Endometrium (tissue), 2 donors: ENCODE measurements at regions not wholly inside any gene's neighbourhood (a gene's known extent, or its start where the extent isn't known, plus 50 kb on each side); places are given as distances from the start of the nearest gene placed in this dataset.

Experiments used
- FAIRE-seq: peaks from 2 replicates; lab custom pipeline; 2012; peaks lifted over from hg19 to GRCh38; lab: Jason Lieb, UNC
- donor health status: control.
- donor health status: control.

DNA sequence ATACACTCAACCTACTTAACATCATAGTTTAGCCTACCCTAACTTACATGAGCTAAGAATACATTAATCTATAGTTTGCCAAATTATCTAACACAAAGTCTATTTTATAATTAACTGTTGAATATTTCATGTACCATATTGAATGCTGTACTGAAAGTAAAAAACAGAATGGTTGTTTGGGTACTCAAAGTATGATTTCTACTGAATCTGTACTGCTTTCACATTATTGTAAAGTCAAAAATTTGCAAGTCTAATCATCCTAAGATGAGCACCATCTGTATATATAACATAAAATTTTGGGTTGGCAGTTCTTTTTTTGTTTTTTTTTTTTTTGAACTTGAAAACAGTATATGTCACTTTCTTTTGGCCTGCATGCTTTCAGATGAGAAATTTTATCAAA, 1212.6 kb downstream of the SLITRK5 start:
- no peak for FAIRE-seq

DNA sequence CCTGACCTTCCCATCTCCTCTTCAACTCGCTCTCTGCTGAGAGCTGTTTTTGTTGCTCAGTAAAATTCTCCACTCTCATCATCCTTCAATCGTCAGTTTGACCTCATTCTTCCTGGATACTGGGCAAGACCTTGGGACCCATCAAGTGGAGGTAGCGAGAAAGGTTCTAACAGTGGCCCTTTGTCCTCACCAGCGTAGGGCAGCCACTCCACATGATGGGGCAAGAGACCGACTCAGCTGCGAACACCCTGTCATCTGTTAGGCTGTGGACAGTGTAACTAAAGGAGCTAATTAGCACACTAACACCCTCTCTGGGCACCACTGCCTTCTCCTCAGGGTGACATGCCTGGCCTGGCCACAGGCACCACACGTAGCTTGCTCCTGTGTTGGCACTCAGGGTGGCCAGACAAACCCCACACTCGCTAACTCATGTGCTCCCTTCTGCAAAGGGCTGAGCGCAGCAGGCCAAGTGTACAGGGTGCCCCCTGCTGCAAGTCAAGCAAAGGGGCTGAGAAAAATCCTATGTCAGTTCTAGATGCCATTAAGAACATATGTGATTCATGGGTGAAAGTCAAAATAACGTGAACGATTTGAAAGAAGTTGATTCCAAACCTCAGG, 1216.0 kb downstream of the SLITRK5 start:
- no peak for FAIRE-seq

DNA sequence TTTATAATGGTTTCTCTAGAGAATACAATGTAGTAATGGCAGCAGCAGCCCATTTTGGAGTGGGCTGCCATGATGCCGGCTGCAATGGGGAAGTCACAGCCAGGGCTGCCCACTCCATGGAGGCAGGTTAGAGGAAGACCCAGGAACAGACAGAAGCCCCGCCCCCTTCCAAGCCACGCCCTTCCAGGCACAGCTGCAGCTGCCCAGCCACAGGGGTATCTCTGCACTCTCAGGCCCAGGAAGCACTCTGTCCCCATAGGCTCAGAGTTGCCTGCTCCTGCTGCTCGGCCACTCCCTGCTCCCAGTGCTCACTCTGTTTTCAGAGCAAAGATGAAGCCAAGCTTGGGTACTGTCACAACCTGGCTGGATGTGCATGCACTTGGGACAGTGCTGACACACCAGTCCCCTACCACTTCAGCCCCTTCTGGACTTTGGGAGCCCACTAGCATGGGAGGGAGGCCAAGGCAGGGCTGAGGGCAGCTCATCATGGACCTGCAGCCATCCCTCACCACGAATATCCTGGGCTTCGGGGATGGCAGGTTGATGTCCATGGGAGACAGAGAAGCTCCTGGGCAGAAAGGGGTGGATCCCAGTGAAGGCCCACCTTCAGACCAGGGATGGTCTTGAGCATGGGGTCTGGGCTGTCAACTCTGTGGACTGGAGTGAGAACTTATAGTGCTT, 1224.2 kb downstream of the SLITRK5 start:
- FAIRE-seq: no peak

DNA sequence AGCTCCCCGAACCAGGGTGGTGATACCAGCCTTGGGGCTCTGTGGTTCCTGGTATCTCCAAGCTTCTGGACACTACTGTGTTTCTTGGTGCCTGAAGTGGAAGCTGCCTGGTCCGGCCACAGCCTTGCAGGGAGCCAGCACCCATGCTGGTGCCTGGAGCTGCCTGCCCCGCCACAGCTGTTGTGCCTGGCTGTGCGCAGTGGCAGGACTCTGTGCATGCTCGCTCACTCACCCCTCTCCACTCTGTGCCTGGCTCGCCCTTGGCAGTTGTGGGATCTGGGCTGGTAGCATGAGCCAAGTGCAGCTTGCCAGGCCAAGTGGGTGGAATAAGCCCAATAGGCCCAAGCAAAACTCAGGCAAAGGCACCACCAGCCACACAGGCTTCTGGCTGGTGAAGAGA, 1225.3 kb downstream of the SLITRK5 start:
- FAIRE-seq: no peak

DNA sequence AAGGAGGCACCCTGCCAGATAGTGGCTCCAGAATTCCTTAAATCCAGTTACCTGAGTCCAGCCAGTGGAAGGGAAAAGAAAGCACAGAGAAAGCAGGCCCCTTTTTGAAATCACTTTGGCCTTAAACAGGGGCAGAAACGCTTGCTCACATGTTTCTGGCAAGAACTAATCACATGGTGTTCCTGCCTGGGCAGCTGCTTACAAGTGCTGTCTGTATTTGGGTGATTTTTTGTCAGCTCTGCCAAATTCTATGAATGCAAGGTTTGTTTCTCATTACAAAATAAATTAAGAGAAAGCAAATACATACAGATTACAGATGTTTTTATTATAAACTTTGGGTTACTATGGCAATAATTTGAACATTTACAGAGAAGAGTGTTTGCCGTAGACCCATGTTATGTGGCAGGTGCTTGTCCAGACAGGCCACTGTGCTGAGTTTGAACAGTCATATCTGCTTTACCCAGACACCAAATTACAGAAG, 1237.8 kb downstream of the SLITRK5 start:
- FAIRE-seq: no peak

DNA sequence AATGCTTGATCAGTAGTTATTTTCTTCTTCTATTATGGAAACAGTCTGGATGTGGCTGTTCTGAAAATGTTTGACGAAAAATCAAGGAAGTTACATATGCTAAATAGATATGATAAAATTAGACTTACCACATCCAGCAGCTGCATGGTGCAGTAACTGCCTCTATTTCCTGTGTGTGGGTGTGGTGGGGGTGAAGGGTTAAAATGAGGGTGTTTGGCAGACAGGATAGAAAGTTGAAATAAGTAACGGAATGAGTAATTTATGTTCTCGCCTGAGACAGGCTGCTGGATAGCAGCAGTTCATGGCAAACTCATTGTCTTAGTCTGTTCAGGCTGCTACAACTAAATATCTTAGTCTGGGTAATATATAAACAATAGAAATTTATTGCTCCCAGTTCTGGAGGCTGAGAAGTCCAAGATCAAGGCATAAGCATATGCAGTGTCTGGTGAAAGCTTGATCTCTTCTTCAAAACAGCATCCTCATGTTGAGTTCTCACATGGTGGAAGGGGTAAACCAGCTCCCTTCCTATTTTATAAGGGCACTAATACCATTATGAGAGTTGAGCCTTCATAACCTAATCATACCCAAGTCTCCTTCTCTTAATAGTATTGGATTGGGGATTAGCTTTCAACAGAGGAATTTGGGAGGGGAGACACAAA, 1248.9 kb downstream of the SLITRK5 start:
- FAIRE-seq: no peak

DNA sequence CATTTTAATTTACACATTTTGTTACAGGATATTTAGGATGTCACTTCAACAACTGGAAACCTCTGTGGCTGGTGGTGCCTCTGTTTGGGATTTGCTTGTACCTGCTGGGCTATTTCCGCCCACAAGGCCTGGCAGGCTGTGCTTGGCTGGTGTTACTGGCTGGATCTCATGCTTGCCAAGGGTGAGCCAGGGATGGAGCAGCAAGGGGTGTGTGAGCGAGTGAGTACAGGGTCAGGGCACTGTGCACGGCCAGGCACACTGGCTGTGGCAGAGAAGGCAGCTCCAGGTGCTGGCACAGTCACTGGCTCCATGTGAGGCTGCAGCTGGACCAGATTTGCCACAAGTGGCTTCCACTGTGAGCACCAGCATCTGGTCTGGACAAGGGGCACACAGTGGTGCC, 1254.8 kb downstream of the SLITRK5 start:
- no peak for FAIRE-seq

DNA sequence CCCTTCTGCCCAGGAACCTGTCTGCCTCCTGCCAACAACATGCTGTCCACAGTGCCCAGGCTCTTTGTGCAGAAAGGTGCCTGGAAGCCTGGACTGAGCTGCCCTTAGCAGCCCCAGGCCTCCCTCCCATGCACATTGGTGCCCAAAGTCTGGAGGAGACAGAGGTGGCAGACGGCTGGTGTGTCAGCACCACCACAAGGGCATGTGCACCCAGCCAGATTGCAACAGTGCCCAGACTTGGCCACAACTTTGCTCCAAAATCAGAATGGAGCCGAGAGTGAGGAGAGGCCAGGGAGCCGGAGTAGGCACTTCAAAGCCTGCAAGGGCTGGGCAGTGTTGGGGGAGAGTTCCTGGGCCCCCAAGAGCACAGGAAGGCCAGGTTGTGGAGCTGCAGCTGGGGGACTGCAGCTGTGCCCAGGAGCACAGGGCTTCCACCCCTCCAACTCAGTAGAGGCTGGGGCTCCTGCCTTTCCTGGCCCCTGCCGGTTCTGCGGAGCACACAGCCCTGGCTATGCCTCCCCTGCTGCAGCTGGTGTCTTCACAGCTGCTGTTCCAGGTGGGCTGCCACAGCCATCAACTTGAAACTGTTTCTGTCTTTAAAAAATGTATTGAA, 1255.8 kb downstream of the SLITRK5 start:
- FAIRE-seq: no peak

DNA sequence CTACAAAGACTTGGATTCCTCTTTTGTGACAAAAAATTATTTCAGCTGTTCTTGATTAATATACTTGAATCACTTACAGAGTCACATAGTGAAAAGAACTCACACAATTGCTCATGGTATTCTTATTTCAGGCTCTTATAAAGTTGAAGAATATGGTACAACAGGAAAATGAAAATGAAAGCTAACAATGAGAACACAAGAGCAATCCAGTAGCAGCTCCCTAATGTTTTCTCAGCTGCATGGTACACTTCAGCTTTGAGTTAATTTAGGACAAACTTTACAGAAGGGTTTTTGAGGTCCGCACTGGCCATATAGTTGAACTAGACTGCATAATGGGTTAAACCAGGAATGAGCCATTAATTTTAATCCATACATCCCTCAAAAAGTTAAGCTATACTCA, 1261.8 kb downstream of the SLITRK5 start:
- FAIRE-seq: no peak

DNA sequence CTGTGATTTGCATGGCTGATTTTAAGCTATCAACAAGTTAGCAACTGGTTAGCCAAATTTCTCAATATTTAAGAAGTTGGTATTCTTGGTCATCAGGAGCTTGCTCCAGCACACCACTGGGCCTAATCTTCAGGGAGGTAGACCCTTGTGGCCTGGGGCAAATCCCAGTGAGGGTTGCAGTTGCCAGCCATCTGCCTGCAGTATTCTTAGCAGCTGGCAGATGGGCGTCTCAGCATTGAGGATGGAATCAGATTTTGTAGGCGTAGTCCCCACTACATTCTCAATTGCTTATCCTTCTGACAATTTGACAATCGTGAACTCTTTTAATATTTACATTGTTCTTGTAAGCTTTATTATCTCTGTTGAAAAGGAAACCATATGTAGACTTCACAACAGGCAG, 1266.2 kb downstream of the SLITRK5 start:
- no peak for FAIRE-seq

DNA sequence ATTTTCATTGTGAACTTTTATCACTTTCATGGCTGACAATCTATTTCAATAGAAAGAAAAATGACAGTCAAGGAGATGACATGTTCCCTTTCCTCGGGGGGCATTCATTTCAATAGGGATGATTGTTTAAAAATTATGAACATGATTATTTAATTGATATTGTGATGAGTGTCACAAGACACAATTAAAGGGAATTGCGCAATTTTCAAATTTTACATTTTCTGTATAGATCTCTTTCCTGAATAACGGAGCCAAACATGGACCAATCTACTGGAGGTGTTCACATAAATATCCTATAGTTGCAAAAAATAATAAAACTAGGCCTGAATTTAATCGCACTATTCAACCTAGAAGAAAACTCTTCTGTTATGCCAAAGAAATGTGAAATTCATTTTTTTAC, 1274.6 kb downstream of the SLITRK5 start:
- no peak for FAIRE-seq

DNA sequence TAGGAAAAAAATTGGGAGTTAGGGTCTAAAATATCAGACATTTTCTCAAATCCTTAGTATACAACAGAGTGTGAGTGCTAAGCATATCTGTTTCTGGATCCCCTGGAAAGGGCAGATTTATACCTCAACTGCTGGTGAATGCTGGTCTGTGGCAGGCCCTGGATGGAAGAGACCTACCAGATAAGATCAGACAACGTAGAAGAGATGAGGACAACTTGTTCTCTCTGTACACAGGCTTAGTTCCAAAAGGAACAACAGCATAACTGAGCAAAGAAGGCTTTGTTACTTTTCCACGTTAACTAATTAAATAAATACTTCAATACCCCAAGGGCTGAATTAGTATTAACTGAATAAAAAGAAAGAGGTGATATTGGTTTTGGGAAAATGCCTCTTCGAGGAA, 1277.3 kb downstream of the SLITRK5 start:
- FAIRE-seq: no peak

DNA sequence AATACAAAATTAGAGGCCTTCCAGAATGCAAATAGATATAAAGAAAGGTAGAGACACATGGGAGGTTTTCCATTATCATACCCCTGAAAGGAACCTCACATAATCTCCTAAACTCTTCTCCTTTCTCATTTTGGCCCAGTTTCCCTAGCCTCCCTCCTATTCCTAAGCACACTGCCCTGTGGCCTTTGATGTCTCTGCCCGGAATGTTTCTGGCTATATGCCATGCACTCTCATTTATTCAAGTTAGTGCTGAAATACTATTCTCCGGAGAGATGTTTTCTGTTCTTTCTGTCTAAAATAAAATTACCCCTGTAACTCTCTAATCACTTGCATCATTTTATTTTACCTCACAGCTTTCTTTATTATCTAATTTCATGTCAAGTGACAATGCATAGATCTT, 1287.7 kb downstream of the SLITRK5 start:
- no peak for FAIRE-seq

DNA sequence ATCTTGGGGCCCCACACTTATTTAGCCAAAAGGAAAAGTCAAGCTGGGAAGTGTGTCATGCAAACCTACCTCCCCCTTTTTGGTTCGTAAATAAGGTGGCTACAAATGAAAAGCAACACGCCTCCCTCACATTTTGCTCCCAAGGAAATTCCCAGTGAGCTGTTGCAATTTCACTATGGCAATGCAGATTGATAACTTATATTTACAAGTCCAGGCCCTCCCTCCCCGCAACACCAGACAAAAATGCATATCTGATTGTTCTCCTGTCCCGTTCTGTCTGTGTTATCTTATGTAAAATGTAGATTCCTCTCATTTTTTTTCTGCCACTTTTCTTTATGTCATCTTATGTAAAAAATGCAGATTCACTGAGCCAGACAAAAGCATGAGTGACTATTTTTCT, 1305.3 kb downstream of the SLITRK5 start:
- FAIRE-seq: no peak

DNA sequence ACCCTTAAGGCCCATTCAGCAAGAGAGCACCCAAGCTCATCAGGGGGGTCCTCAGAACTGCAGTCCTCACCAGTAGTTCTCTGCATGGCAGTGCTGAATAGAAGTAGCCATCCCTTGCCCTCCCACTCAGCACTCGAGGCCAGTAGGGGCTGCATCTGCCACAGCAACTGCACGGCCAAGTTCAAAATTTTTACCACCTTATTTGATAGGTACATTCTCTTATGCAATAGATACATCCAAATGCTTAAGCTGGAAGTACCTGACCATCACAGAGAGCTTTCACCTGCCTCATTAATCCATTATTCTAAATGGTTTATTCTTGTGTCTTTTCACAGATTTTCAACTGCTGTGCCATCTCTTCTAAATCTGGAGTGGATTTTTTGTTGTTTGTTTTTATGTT, 1307.4 kb downstream of the SLITRK5 start:
- FAIRE-seq: no peak

DNA sequence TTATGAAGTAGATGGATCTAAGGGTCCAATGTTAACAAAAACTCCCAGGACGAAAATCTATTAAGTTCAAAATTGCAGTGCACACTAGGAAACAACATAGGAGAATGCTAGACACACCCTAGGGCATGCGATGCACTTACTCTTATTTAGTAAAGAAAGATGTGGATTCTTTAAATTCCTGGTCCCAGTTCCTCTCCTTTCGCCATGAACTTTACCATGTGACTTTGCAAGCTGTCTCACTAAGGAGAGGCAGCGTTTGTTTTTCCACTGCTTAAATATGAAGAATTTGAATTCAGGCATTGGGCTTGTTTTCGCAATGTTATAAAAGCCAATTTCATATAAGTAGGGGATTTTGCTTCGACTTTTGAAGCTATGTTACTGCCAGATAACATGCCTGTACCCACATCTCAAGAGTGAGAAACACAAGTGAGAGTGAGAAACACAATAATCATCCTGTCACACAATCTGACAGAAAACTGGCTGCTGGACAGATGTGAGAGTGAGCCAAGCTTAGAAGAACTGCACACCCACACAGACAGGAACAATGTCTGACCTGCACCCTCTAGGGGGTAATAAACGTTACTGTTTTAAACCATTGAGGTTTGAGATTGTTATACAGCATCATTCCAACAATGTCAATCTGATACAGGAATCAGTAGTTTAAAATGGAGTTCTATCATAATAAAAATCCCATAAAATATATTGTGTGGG, 1308.4 kb downstream of the SLITRK5 start:
- FAIRE-seq: no peak

DNA sequence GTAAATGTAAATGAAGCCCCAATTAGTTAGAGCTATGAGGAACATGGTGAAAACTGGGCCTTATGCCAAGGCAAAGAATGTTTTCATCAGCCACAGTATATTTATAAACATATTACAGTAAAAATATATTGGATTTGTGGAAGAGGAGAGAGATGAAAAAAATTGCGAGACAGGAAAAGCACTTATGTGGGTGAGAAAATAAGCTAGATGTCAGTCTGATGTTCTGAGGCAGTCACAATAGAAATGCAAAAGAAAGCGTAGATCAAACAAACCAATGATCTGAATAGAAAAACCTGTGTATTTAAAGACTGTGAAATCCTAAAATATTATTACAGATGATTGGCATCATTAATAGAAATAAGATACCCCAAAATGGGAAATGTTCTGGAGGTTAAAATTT, 1332.5 kb downstream of the SLITRK5 start:
- FAIRE-seq: no peak

DNA sequence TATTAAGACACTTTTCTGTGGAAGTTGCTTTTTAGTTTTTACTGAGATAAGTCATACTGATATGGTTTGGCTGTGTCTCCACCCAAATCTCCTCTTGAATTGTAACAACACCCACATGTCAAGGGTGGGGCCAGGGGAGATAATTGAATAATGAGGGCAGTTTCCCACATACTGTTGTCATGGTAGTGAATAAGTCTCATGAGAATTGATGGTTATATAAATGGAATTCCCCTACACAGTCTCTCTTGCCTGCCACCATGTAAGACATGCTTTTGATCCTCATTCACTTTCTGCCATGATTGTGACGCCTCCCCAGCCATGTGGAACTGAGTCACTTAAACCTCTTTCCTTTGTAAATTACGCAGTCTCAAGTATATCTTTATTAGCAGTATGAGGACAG, 1340.4 kb downstream of the SLITRK5 start:
- FAIRE-seq: no peak

DNA sequence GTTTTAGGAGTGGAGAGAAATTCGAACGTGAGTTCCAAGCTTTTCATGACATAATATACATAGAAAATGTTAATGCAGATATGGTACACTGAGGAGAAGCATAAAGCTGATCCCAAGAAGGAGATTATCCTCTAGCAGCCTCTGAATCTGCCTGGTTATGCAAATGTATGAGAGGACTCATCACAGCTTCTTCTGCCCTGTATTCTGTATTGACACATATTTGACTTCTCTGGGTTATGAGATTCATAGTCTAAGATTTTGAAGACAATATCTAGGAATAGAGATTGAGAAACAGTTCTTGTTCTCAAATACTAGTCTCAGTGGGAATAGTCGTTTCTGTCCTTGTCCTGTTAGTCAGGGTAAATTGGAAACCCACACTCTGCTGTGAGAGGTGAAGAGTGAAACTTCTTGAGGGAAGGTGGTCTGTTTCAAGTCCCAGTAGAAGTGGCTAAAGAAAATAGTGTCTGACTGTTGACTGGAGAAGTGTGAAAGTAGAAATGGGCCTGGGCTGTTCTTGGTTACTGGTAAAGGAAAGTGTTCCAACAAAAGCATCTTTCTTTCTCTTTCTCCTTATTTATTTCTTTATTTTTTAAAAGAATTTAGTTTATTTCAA, 1356.6 kb downstream of the SLITRK5 start:
- no peak for FAIRE-seq

DNA sequence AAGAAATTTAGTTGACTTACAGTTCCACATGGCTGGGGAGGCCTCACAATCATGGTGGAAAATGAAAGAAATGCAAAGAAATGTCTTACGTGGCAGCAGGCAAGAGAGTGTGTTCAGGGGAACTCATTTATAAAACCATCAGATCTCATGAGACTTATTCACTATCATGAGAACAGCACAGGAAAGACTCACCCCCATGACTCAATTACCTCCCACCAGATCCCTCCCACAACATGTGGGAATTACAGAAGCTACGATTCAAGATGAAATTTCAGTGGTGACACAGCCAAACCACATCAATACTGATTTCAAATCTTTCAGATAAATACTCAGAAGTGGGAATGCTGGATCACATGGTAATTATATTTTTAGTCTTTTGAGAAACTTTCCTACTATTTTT, 1357.9 kb downstream of the SLITRK5 start:
- FAIRE-seq: no peak

DNA sequence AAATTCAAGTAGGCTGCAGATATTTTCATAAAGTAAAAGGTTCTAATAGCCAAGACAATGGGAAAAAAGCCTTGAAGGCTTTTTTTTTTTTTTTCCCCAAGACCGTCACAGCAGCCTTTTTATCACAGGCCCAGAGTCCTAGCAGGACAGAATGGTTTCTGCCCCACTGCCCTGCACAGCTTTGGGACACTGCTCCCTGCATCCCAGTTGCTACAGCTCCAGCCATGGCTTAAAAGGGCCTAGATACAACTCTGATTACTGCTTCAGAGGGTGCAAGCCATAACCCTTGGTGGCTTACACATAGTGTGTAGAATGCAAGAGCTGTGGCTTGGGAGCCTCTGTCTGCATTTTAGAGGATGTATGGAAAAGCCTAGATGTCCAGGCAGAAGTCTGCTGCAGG, 1362.8 kb downstream of the SLITRK5 start:
- no peak for FAIRE-seq

DNA sequence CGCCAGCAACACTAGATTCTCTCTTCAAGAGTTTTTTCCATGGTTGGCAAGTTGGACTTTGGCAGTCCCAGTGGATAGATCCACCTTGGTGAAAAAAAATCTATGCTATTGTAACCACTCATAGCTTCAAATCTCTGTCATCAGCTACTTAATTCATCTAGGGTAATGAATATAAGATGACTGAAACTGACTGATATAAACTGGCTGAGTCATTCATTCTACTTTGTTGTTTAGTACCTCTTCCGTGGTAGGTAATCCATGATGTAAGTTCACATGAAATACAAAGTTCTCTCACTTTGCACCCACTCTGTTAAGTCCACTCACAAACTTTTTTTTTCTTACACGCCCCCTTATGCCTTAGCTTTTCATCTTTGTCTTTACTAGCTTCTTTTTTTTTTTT, 1381.5 kb downstream of the SLITRK5 start:
- no peak for FAIRE-seq
